WTC11 (cell line): ENCODE measurements at regions not wholly inside any gene's neighbourhood (a gene's known extent, or its start where the extent isn't known, plus 50 kb on each side); places are given as distances from the start of the nearest gene placed in this dataset.
"Not testable (repeated sequence)": the region's sequence is repeated elsewhere in the genome, so short reads cannot be mapped to it uniquely, and the experiment has no call there.

Source experiments
- ATAC-seq: fragments of 200-7000 bp; cut with Tn5 transposase; 2 replicates; pipeline ENCODE4 v1.10.0; 2021; ENCODE audit warnings: mild to moderate bottlenecking, moderate library complexity
- CTCF ChIA-PET: fragments of 300-600 bp; sonication (Branson Sonifier 250); formaldehyde crosslinking; loops from one replicate; lab custom pipeline; 2021; ENCODE audit warnings: antibody characterized with exemption; lab: Charles Lee
- POLR2A ChIA-PET: fragments of 350-600 bp; sonication (Branson Sonifier 250); formaldehyde crosslinking; loops from one replicate; lab custom pipeline; 2021; ENCODE audit warnings: antibody characterized with exemption; lab: Charles Lee
- DNase-seq: peaks from one replicate; pipeline ENCODE4 v3.0.0; 2021; ENCODE audit warnings: low spot score
- H3K27ac Mint-ChIP-seq: 2 replicates; pipeline ENCODE4 v1.8.0; 2021; ENCODE audit warnings: mixed read lengths
- H3K27me3 Mint-ChIP-seq: 2 replicates; pipeline ENCODE4 v1.8.0; 2021; ENCODE audit warnings: low read depth, mild to moderate bottlenecking, moderate library complexity, mixed read lengths
- H3K36me3 Mint-ChIP-seq: 2 replicates; pipeline ENCODE4 v1.8.0; 2021; ENCODE audit warnings: mixed read lengths
- H3K4me1 Mint-ChIP-seq: 2 replicates; pipeline ENCODE4 v1.8.0; 2022; ENCODE audit warnings: mixed read lengths
- H3K4me3 Mint-ChIP-seq: 2 replicates; pipeline ENCODE4 v1.8.0; 2021; ENCODE audit warnings: mild to moderate bottlenecking, moderate library complexity, mixed read lengths
- H3K9me3 Mint-ChIP-seq: 2 replicates; pipeline ENCODE4 v1.8.0; 2021; ENCODE audit warnings: mixed read lengths
- ATF1 ChIP-seq: sonication (generic); formaldehyde crosslinking; IDR thresholded peaks from 2 replicates; pipeline ENCODE4 v1.8.1; 2023; ENCODE audit warnings: mild to moderate bottlenecking, moderate library complexity, missing genetic modification reagents
- ATF6 ChIP-seq: sonication (generic); formaldehyde crosslinking; IDR thresholded peaks from 2 replicates; pipeline ENCODE4 v1.8.1; 2023; ENCODE audit warnings: mild to moderate bottlenecking, missing genetic modification reagents
- E2F1 ChIP-seq: sonication (generic); formaldehyde crosslinking; IDR thresholded peaks from 2 replicates; pipeline ENCODE4 v1.8.0; 2022; ENCODE audit warnings: mild to moderate bottlenecking, missing genetic modification reagents
- FOXP1 ChIP-seq: sonication (generic); formaldehyde crosslinking; IDR thresholded peaks from 2 replicates; pipeline ENCODE4 v1.8.0; 2022; ENCODE audit warnings: missing genetic modification reagents, mild to moderate bottlenecking, moderate library complexity, borderline replicate concordance
- HMGA2 ChIP-seq: fragments of 250-450 bp; sonication (Bioruptor Pico); IDR thresholded peaks from 2 replicates; pipeline ENCODE4 v1.4.0; 2021; ENCODE audit warnings: mild to moderate bottlenecking, moderate library complexity
- HMGXB4 ChIP-seq: sonication (generic); formaldehyde crosslinking; IDR thresholded peaks from 2 replicates; pipeline ENCODE4 v1.8.1; 2023; ENCODE audit warnings: mild to moderate bottlenecking, moderate library complexity, missing genetic modification reagents
- MAX ChIP-seq: sonication (generic); formaldehyde crosslinking; IDR thresholded peaks from 2 replicates; pipeline ENCODE4 v1.8.0; 2022; ENCODE audit warnings: mild to moderate bottlenecking, missing genetic modification reagents
- MYBL2 ChIP-seq: sonication (generic); formaldehyde crosslinking; IDR thresholded peaks from 2 replicates; pipeline ENCODE4 v1.8.1; 2023; ENCODE audit warnings: mild to moderate bottlenecking, moderate library complexity, missing genetic modification reagents
- NR3C1 ChIP-seq: sonication (generic); formaldehyde crosslinking; conservative IDR thresholded peaks from 2 replicates; pipeline ENCODE4 v1.8.1; 2023; ENCODE audit warnings: low read depth, mild to moderate bottlenecking, missing genetic modification reagents
- PRDM15 ChIP-seq: sonication (generic); formaldehyde crosslinking; IDR thresholded peaks from 2 replicates; pipeline ENCODE4 v1.8.0; 2022; ENCODE audit warnings: missing genetic modification reagents
- PREB ChIP-seq: sonication (generic); formaldehyde crosslinking; IDR thresholded peaks from 2 replicates; pipeline ENCODE4 v1.8.1; 2022; ENCODE audit warnings: mild to moderate bottlenecking, missing genetic modification reagents, moderate library complexity, borderline replicate concordance
- USF1 ChIP-seq: sonication (generic); formaldehyde crosslinking; IDR thresholded peaks from 2 replicates; pipeline ENCODE4 v1.8.0; 2022; ENCODE audit warnings: mild to moderate bottlenecking, missing genetic modification reagents
- ZBTB21 ChIP-seq: sonication (generic); formaldehyde crosslinking; IDR thresholded peaks from 2 replicates; pipeline ENCODE4 v1.8.1; 2023; ENCODE audit warnings: mild to moderate bottlenecking, missing genetic modification reagents, borderline replicate concordance
- ZNF121 ChIP-seq: sonication (generic); formaldehyde crosslinking; IDR thresholded peaks from 2 replicates; pipeline ENCODE4 v1.8.0; 2023; ENCODE audit warnings: missing genetic modification reagents
- ZNF138 ChIP-seq: sonication (generic); formaldehyde crosslinking; conservative IDR thresholded peaks from 2 replicates; pipeline ENCODE4 v1.8.1; 2022; ENCODE audit warnings: mild to moderate bottlenecking, moderate library complexity, missing genetic modification reagents
- ZNF263 ChIP-seq: sonication (generic); formaldehyde crosslinking; IDR thresholded peaks from 2 replicates; pipeline ENCODE4 v1.8.1; 2022; ENCODE audit warnings: low read depth, mild to moderate bottlenecking, moderate library complexity, missing genetic modification reagents
- ZNF317 ChIP-seq: sonication (generic); formaldehyde crosslinking; IDR thresholded peaks from 2 replicates; pipeline ENCODE4 v1.8.1; 2023; ENCODE audit warnings: low read depth, mild to moderate bottlenecking, moderate library complexity, missing genetic modification reagents, borderline replicate concordance
- ZNF423 ChIP-seq: fragments of 250-450 bp; sonication (Bioruptor Pico); IDR thresholded peaks from 2 replicates; pipeline ENCODE4 v2.1.2; 2022; ENCODE audit warnings: mild to moderate bottlenecking, moderate library complexity

- TF ChIP-seq USF1 (CRISPR knock-in tag) (no peak), PREB (CRISPR knock-in tag) (no peak), ATF1 (CRISPR knock-in tag) (no peak)
These were observed 140.5 kb upstream of the CDYL start (continued) for GRCh38 chr6:4635666-4636065.

- TF ChIP-seq ZNF317: no peak
- TF ChIP-seq MYBL2 (CRISPR knock-in tag): no peak
- TF ChIP-seq, all 79 proteins: peak for 0
- Mint-ChIP-seq H3K4me3 (no peak overlapping the region), H3K4me1 (no peaks in the 10 kb centered on the region), H3K27ac (no peak overlapping the region), H3K36me3 (peaks cover 16% of the 10 kb centered on the region), H3K27me3 (peaks cover 4% of the 10 kb centered on the region), H3K9me3 (peaks cover 21% of the 10 kb centered on the region)
- DNase-seq (no peak), ATAC-seq (no peak)
- POLR2A ChIA-PET: no interaction called here
- CTCF ChIA-PET: interaction anchor here (0.6 kb wide), 1 partner anchor 511 kb away, joined by 3 read pairs; no protein-coding TSS in a partner anchor
These were observed 143.8 kb upstream of the CDYL start for GRCh38 chr6:4632421-4632820.

GRCh38 chr6:4629789-4630188 lies 146.4 kb upstream of the CDYL start:
- H3K4me3 Mint-ChIP-seq: not testable (repeated sequence)

GRCh38 chr6:4625557-4625956 lies 150.6 kb upstream of the CDYL start:
- DNase-seq (no peak), ATAC-seq (no peak)
- peaks cover 4% of the 10 kb centered on the region for H3K27me3 Mint-ChIP-seq
- H3K4me1 Mint-ChIP-seq: no peaks in the 10 kb centered on the region
- H3K4me3 Mint-ChIP-seq: no peak overlapping the region
- no peak overlapping the region for H3K27ac Mint-ChIP-seq
- POLR2A ChIA-PET: no interaction called here
- H3K36me3 Mint-ChIP-seq: peaks cover 13% of the 10 kb centered on the region
- CTCF ChIA-PET: no interaction called here
- H3K9me3 Mint-ChIP-seq: peaks cover 16% of the 10 kb centered on the region
- TF ChIP-seq ZNF263 (CRISPR knock-in tag) (no peak), PRDM15 (CRISPR knock-in tag) (no peak), NR3C1 (CRISPR knock-in tag) (no peak), ZNF423 (CRISPR knock-in tag) (no peak), E2F1 (CRISPR knock-in tag) (no peak), PREB (CRISPR knock-in tag) (no peak), MAX (CRISPR knock-in tag) (no peak), ZNF121 (CRISPR knock-in tag) (no peak), ZBTB21 (CRISPR knock-in tag) (no peak), FOXP1 (no peak), HMGXB4 (CRISPR knock-in tag) (no peak), ZNF138 (CRISPR knock-in tag) (no peak), ATF6 (CRISPR knock-in tag) (no peak), HMGA2 (CRISPR knock-in tag) (no peak)

More at GRCh38 chr6:4629789-4630188, 146.4 kb upstream of the CDYL start:
- H3K27me3 Mint-ChIP-seq, POLR2A ChIA-PET, H3K4me1 Mint-ChIP-seq, ATAC-seq, DNase-seq, CTCF ChIA-PET, H3K27ac Mint-ChIP-seq: not testable (repeated sequence)
- Mint-ChIP-seq H3K9me3 (peaks cover 21% of the 10 kb centered on the region), H3K36me3 (peaks cover 16% of the 10 kb centered on the region)
